HAP-1 (cell line): ENCODE measurements at regions not wholly inside any gene's neighbourhood (a gene's known extent, or its start where the extent isn't known, plus 50 kb on each side); places are given as distances from the start of the nearest gene placed in this dataset.

Experiments
- DNase-seq, 2 experiments: peaks; one replicate each; pipeline ENCODE4 v3.0.0-alpha.2; 2016 to 2020; ENCODE audit warnings: low spot score in 2 of 2
- H3K27me3 ChIP-seq: fragments of 250-450 bp; sonication (Bioruptor Pico); 2 replicates; pipeline ENCODE4 v1.5.1; 2020; ENCODE audit warnings: low read depth, mild to moderate bottlenecking, moderate library complexity
- H3K36me3 ChIP-seq: fragments of 250-450 bp; sonication (Bioruptor Pico); replicated peaks from 2 replicates; pipeline ENCODE4 v1.5.1; 2020; ENCODE audit warnings: mild to moderate bottlenecking
- H3K4me1 ChIP-seq: fragments of 250-450 bp; sonication (Bioruptor Pico); 2 replicates; pipeline ENCODE4 v1.5.1; 2020; ENCODE audit warnings: mild to moderate bottlenecking
- H3K4me3 ChIP-seq: fragments of 250-450 bp; sonication (Bioruptor Pico); 2 replicates; pipeline ENCODE4 v1.5.1; 2020; ENCODE audit warnings: mild to moderate bottlenecking, moderate library complexity
- H3K9me3 ChIP-seq: fragments of 250-450 bp; sonication (Bioruptor Pico); 2 replicates; pipeline ENCODE4 v1.5.1; 2020; ENCODE audit warnings: mild to moderate bottlenecking, moderate library complexity
- in situ Hi-C: fragments of 300-500 bp; cut with MboI; formaldehyde crosslinking; loops from 3 replicates; pipeline ENCODE4 v1.14.3; 2020; ENCODE audit warnings: low sequenced_read_pairs, inconsistent platforms, mixed read lengths

DNA sequence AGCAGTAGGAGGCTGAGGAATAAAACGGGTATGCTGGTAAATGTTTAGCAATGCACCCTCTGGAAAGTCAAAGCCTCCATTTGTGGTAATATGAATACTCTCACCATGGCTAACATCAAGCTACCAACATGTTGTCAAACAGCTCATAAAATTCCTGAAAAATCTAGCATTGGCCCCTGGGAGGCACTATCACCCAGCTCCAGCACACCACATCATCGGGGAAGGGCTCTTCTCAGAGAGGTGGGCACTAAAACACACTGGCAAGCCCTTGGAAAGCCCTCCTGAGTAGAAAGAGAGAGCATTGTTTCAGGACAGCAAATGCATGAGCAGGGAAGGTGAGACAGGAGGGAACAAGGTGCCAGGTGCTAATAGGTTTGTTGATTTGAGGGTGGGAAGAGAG is 53.9 kb upstream of the FLT1 start:
- no peak for DNase-seq
- Histone ChIP-seq H3K9me3 (no peaks in the 10 kb centered on the region), H3K4me3 (no peak overlapping the region), H3K36me3 (no peaks in the 10 kb centered on the region), H3K27me3 (peaks cover 2% of the 10 kb centered on the region; the same call in 1 of the 2 replicates), H3K4me1 (no peaks in the 10 kb centered on the region)
- in situ Hi-C loops, result no loop called here

GRCh38 chr13:28548468-28548867 is 53.5 kb upstream of the FLT1 start:
- Histone ChIP-seq H3K9me3 (no peaks in the 10 kb centered on the region), H3K27me3 (peaks cover 2% of the 10 kb centered on the region; the same call in 1 of the 2 replicates), H3K4me1 (no peaks in the 10 kb centered on the region), H3K36me3 (no peaks in the 10 kb centered on the region), H3K4me3 (no peak overlapping the region)
- no peak for DNase-seq
- in situ Hi-C loops, result no loop called here

DNA sequence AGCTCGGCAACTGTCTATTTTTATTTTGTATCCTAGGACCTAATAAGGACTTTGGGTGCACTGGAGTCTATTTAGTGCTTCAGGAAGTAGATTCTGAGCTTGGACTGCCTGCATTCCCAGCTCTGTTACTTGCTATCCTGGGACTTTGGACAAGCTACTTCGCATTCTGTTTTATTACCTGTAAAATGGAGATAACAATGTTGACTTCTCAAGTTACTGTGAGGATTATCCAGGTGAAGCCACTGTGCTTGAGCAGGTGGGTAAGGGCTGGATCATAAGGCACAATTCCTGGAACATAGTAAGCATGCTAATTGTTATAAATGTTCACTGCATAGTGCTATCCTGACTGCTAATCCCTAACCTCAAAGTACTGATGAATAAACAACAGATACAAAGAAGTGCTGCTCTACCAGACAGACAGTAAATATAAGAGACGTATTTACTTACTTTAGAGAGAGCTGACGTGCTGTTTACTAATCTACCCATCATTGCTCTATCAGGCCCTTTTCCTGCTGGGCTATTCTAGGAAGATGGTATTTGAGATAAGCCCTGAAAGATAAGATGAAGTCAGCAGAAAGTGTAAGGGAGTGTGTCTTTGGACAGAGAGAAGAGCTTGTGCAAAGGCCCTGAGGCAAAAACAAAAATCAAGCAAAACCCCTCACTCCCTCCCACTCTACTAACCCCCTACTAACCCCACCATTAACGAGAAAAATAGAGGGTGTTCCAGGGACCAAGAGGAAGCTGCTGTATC is 50.8 kb upstream of the FLT1 start:
- DNase-seq, result no peak
- Histone ChIP-seq H3K4me1 (no peaks in the 10 kb centered on the region), H3K36me3 (no peaks in the 10 kb centered on the region), H3K4me3 (no peak overlapping the region), H3K27me3 (0 out of 2 replicates have a peak, but pooled peaks cover 2% of the 10 kb centered on the region), H3K9me3 (no peaks in the 10 kb centered on the region)
- in situ Hi-C loops, result no loop called here
